Glutamatergic neuron (in vitro differentiated cells): ENCODE measurements at regions not wholly inside any gene's neighbourhood (a gene's known extent, or its start where the extent isn't known, plus 50 kb on each side); places are given as distances from the start of the nearest gene placed in this dataset.
A peak's percentile ranks its signal among the peaks of the same experiment; 100 is the strongest.

ENCODE experiments used
- DNase-seq: peaks from one replicate; pipeline ENCODE4 v3.0.0; 2022
- H3K27ac Mint-ChIP-seq: one replicate; pipeline ENCODE4 v1.8.0; 2020; ENCODE audit warnings: mild to moderate bottlenecking, mixed read lengths, inconsistent platforms; ENCODE audit not compliant: unreplicated experiment
- H3K27me3 Mint-ChIP-seq: one replicate; pipeline ENCODE4 v1.8.0; 2020; ENCODE audit warnings: mild to moderate bottlenecking, moderate library complexity, mixed read lengths, inconsistent platforms; ENCODE audit not compliant: unreplicated experiment
- H3K36me3 Mint-ChIP-seq: one replicate; pipeline ENCODE4 v1.8.0; 2020; ENCODE audit warnings: mild to moderate bottlenecking, mixed read lengths, inconsistent platforms; ENCODE audit not compliant: unreplicated experiment
- H3K4me1 Mint-ChIP-seq: one replicate; pipeline ENCODE4 v1.8.0; 2020; ENCODE audit warnings: mild to moderate bottlenecking, low read depth, mixed read lengths, inconsistent platforms; ENCODE audit not compliant: unreplicated experiment
- H3K4me3 Mint-ChIP-seq: one replicate; pipeline ENCODE4 v1.8.0; 2020; ENCODE audit warnings: mild to moderate bottlenecking, mixed read lengths, inconsistent platforms; ENCODE audit not compliant: unreplicated experiment
- H3K9me3 Mint-ChIP-seq: one replicate; pipeline ENCODE4 v1.8.0; 2020; ENCODE audit warnings: mild to moderate bottlenecking, moderate library complexity, mixed read lengths, inconsistent platforms; ENCODE audit not compliant: unreplicated experiment
- TF ChIP-seq, protein P1 (sequence below): fragments of 200-600 bp; sonication (generic); IDR thresholded peaks from one replicate; pipeline ENCODE4 v1.5.0; 2021; ENCODE audit not compliant: partially characterized antibody, unreplicated experiment

- Mint-ChIP-seq H3K27ac (no peak overlapping the region), H3K4me3 (no peak overlapping the region), H3K4me1 (peaks cover 6% of the 10 kb centered on the region), H3K36me3 (no peaks in the 10 kb centered on the region), H3K27me3 (peaks cover 4% of the 10 kb centered on the region), H3K9me3 (peaks cover 2% of the 10 kb centered on the region)
- TF ChIP-seq, protein P1, sequence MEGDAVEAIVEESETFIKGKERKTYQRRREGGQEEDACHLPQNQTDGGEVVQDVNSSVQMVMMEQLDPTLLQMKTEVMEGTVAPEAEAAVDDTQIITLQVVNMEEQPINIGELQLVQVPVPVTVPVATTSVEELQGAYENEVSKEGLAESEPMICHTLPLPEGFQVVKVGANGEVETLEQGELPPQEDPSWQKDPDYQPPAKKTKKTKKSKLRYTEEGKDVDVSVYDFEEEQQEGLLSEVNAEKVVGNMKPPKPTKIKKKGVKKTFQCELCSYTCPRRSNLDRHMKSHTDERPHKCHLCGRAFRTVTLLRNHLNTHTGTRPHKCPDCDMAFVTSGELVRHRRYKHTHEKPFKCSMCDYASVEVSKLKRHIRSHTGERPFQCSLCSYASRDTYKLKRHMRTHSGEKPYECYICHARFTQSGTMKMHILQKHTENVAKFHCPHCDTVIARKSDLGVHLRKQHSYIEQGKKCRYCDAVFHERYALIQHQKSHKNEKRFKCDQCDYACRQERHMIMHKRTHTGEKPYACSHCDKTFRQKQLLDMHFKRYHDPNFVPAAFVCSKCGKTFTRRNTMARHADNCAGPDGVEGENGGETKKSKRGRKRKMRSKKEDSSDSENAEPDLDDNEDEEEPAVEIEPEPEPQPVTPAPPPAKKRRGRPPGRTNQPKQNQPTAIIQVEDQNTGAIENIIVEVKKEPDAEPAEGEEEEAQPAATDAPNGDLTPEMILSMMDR: no peak
- no peak for DNase-seq
These were observed 80.7 kb upstream of the MAFB start for GRCh38 chr20:40769677-40770285.

- no peaks in the 10 kb centered on the region for H3K36me3 Mint-ChIP-seq
- TF ChIP-seq, protein P1: no peak
- peaks cover 2% of the 10 kb centered on the region for H3K9me3 Mint-ChIP-seq
- H3K27ac Mint-ChIP-seq: peak overlapping the region; percentile 43
- no peak overlapping the region for H3K4me3 Mint-ChIP-seq
- peaks cover 4% of the 10 kb centered on the region for H3K27me3 Mint-ChIP-seq
- H3K4me1 Mint-ChIP-seq: peaks cover 6% of the 10 kb centered on the region
- no peak for DNase-seq
These were observed 81.7 kb upstream of the MAFB start for GRCh38 chr20:40770564-40771307.

- H3K9me3 Mint-ChIP-seq: peaks cover 2% of the 10 kb centered on the region
- H3K36me3 Mint-ChIP-seq: no peaks in the 10 kb centered on the region
These were observed 82.2 kb upstream of the MAFB start for GRCh38 chr20:40771308-40771610.

GRCh38 chr20:40771848-40772511, 82.9 kb upstream of the MAFB start:
- TF ChIP-seq, protein P1: no peak
- Mint-ChIP-seq H3K9me3 (peaks cover 2% of the 10 kb centered on the region), H3K27me3 (peaks cover 4% of the 10 kb centered on the region), H3K27ac (no peak overlapping the region), H3K4me3 (no peak overlapping the region), H3K4me1 (peaks cover 6% of the 10 kb centered on the region), H3K36me3 (no peaks in the 10 kb centered on the region)
- DNase-seq: no peak

More at GRCh38 chr20:40771308-40771610, 82.2 kb upstream of the MAFB start:
- no peak overlapping the region for H3K4me3 Mint-ChIP-seq
- H3K27ac Mint-ChIP-seq: peak overlapping the region; percentile 43
- TF ChIP-seq, protein P1: no peak
- DNase-seq: no peak
- H3K27me3 Mint-ChIP-seq: peaks cover 4% of the 10 kb centered on the region
- H3K4me1 Mint-ChIP-seq: peaks cover 6% of the 10 kb centered on the region

- TF ChIP-seq, protein P1: no peak
- no peak overlapping the region for H3K27ac Mint-ChIP-seq
- H3K9me3 Mint-ChIP-seq: no peaks in the 10 kb centered on the region
- DNase-seq: no peak
- peaks cover 6% of the 10 kb centered on the region for H3K4me1 Mint-ChIP-seq
- peaks cover 4% of the 10 kb centered on the region for H3K27me3 Mint-ChIP-seq
- no peak overlapping the region for H3K4me3 Mint-ChIP-seq
- H3K36me3 Mint-ChIP-seq: no peaks in the 10 kb centered on the region
These were observed 84.3 kb upstream of the MAFB start for GRCh38 chr20:40773376-40773775.
